ENCODE measurements at regions not wholly inside any gene's neighbourhood (a gene's known extent, or its start where the extent isn't known, plus 50 kb on each side); places are given as distances from the start of the nearest gene placed in this dataset.

- in situ Hi-C loops (cut with HindIII; ENCODE audit: low sequenced_read_pairs) = no loop called here
- no peak overlapping the region for H3K4me3 ChIP-seq (ENCODE audit: low read depth, low read length)
- DNase-seq (ENCODE audit: low read depth) = no peak
- no peak for TF ChIP-seq CTCF (IDR thresholded peaks at IDR 0.05; ENCODE audit: low read depth, low read length, missing control alignments)
Measured at GRCh38 chr9:11708899-11709298, 984.3 kb upstream of the TYRP1 start.

- no peak for TF ChIP-seq CTCF (IDR thresholded peaks at IDR 0.05; ENCODE audit: low read depth, low read length, missing control alignments)
- in situ Hi-C loops (cut with HindIII; ENCODE audit: low sequenced_read_pairs) = no loop called here
- H3K4me3 ChIP-seq (ENCODE audit: low read depth, low read length) = no peak overlapping the region
- no peak for DNase-seq (ENCODE audit: low read depth)
Measured at GRCh38 chr9:11709567-11709966, 983.6 kb upstream of the TYRP1 start.

- DNase-seq (ENCODE audit: low read depth) = no peak
- in situ Hi-C loops (cut with HindIII; ENCODE audit: low sequenced_read_pairs) = no loop called here
- no peak for TF ChIP-seq CTCF (IDR thresholded peaks at IDR 0.05; ENCODE audit: low read depth, low read length, missing control alignments)
- H3K4me3 ChIP-seq (ENCODE audit: low read depth, low read length) = no peak overlapping the region
Measured at GRCh38 chr9:11713077-11713476, 980.1 kb upstream of the TYRP1 start.

GRCh38 chr9:11722957-11723356 is 970.2 kb upstream of the TYRP1 start:
- no peak for DNase-seq (ENCODE audit: low read depth)
- in situ Hi-C loops (cut with HindIII; ENCODE audit: low sequenced_read_pairs) = no loop called here

GRCh38 chr9:11726659-11727058 is 966.5 kb upstream of the TYRP1 start:
- TF ChIP-seq CTCF (IDR thresholded peaks at IDR 0.05; ENCODE audit: low read depth, low read length, missing control alignments) = no peak
- in situ Hi-C loops (cut with HindIII; ENCODE audit: low sequenced_read_pairs) = no loop called here
- DNase-seq (ENCODE audit: low read depth) = no peak
- no peak overlapping the region for H3K4me3 ChIP-seq (ENCODE audit: low read depth, low read length)

More at GRCh38 chr9:11722957-11723356, 970.2 kb upstream of the TYRP1 start:
- no peak for TF ChIP-seq CTCF (IDR thresholded peaks at IDR 0.05; ENCODE audit: low read depth, low read length, missing control alignments)
- H3K4me3 ChIP-seq (ENCODE audit: low read depth, low read length) = no peak overlapping the region

GRCh38 chr9:11735391-11735790 is 957.8 kb upstream of the TYRP1 start:
- in situ Hi-C loops (cut with HindIII; ENCODE audit: low sequenced_read_pairs) = no loop called here
- no peak for DNase-seq (ENCODE audit: low read depth)

More at GRCh38 chr9:11735391-11735790, 957.8 kb upstream of the TYRP1 start:
- H3K4me3 ChIP-seq (ENCODE audit: low read depth, low read length) = no peak overlapping the region
- TF ChIP-seq CTCF (IDR thresholded peaks at IDR 0.05; ENCODE audit: low read depth, low read length, missing control alignments) = no peak

Data from astrocyte of the cerebellum (primary cell).